ENCODE measurements at regions not wholly inside any gene's neighbourhood (a gene's known extent, or its start where the extent isn't known, plus 50 kb on each side); places are given as distances from the start of the nearest gene placed in this dataset.

- Mint-ChIP-seq H3K4me3 (no peak overlapping the region), H3K9me3 (peaks cover 0 to 15% (median 13%) of the 10 kb centered on the region in 3 donors), H3K4me1 (no peaks in the 10 kb centered on the region), H3K27ac (no peak overlapping the region), H3K27me3 (no peaks in the 10 kb centered on the region), H3K36me3 (no peaks in the 10 kb centered on the region)
- POLR2A ChIA-PET, result no interaction called here
- CTCF ChIA-PET, result no interaction called here
- H3K27me3 ChIP-seq (replicated peaks in 1 of 2; ENCODE audit: control insufficient read depth in 2 of 2, extremely low read depth in 1 of 2, insufficient read depth in 2 of 2, low read length in 1 of 2), result no peaks in the 10 kb centered on the region
- DNase-seq, result no peak
- H3K27ac ChIP-seq (ENCODE audit: low read length), result no peak overlapping the region
- ATAC-seq (replicated peaks in 1 of 4), result no peak
- H3K9me3 ChIP-seq, result no peaks in the 10 kb centered on the region
- WGBS (ENCODE audit: insufficient coverage), result no CpG with 5 or more reads among the region's 2 CpGs
- H3K4me1 ChIP-seq (ENCODE audit: control insufficient read depth in 1 of 2, extremely low read depth in 1 of 2, insufficient read depth in 2 of 2, low read length in 2 of 2), result no peaks in the 10 kb centered on the region
- no peaks in the 10 kb centered on the region for H3K36me3 ChIP-seq (ENCODE audit: control insufficient read depth in 2 of 2, extremely low read depth in 1 of 2, insufficient read depth in 1 of 2, low read length in 1 of 2)
- no peak overlapping the region for H3K4me3 ChIP-seq (ENCODE audit: control insufficient read depth in 1 of 2, extremely low read depth in 1 of 2, low read length in 1 of 2)
These were observed 580.5 kb upstream of the MARCKS start for GRCh38 chr6:113276601-113277000.

- CTCF ChIA-PET, result no interaction called here
- no CpG with 5 or more reads among the region's 1 CpG for WGBS (ENCODE audit: insufficient coverage)
- no peak overlapping the region for H3K27ac Mint-ChIP-seq
These were observed 580.0 kb upstream of the MARCKS start for GRCh38 chr6:113277111-113277510.

GRCh38 chr6:113281014-113281413 lies 576.1 kb upstream of the MARCKS start:
- Histone ChIP-seq H3K4me1 (ENCODE audit: control insufficient read depth in 1 of 2, extremely low read depth in 1 of 2, insufficient read depth in 2 of 2, low read length in 2 of 2) (no peaks in the 10 kb centered on the region), H3K27ac (ENCODE audit: low read length) (no peak overlapping the region), H3K36me3 (ENCODE audit: control insufficient read depth in 2 of 2, extremely low read depth in 1 of 2, insufficient read depth in 1 of 2, low read length in 1 of 2) (no peaks in the 10 kb centered on the region), H3K27me3 (replicated peaks in 1 of 2; ENCODE audit: control insufficient read depth in 2 of 2, extremely low read depth in 1 of 2, insufficient read depth in 2 of 2, low read length in 1 of 2) (no peaks in the 10 kb centered on the region), H3K4me3 (ENCODE audit: control insufficient read depth in 1 of 2, extremely low read depth in 1 of 2, low read length in 1 of 2) (no peak overlapping the region), H3K9me3 (no peaks in the 10 kb centered on the region)
- ChIA-PET POLR2A (no interaction called here), CTCF (no interaction called here)
- Mint-ChIP-seq H3K4me3 (no peak overlapping the region), H3K27me3 (no peaks in the 10 kb centered on the region), H3K27ac (no peak overlapping the region), H3K9me3 (peaks cover 0 to 11% (median 11%) of the 10 kb centered on the region in 3 donors), H3K36me3 (no peaks in the 10 kb centered on the region), H3K4me1 (no peaks in the 10 kb centered on the region)
- ATAC-seq (replicated peaks in 1 of 4) (no peak), DNase-seq (no peak)

More at GRCh38 chr6:113277111-113277510, 580.0 kb upstream of the MARCKS start:
- no peak overlapping the region for H3K27ac ChIP-seq (ENCODE audit: low read length)
- DNase-seq (no peak), ATAC-seq (replicated peaks in 1 of 4) (no peak)
- no peaks in the 10 kb centered on the region for H3K4me1 Mint-ChIP-seq
- no peaks in the 10 kb centered on the region for H3K27me3 ChIP-seq (replicated peaks in 1 of 2; ENCODE audit: control insufficient read depth in 2 of 2, extremely low read depth in 1 of 2, insufficient read depth in 2 of 2, low read length in 1 of 2)
- no peaks in the 10 kb centered on the region for H3K27me3 Mint-ChIP-seq
- no peaks in the 10 kb centered on the region for H3K36me3 ChIP-seq (ENCODE audit: control insufficient read depth in 2 of 2, extremely low read depth in 1 of 2, insufficient read depth in 1 of 2, low read length in 1 of 2)
- POLR2A ChIA-PET, result no interaction called here
- H3K4me3 Mint-ChIP-seq, result no peak overlapping the region
- no peaks in the 10 kb centered on the region for H3K36me3 Mint-ChIP-seq
- H3K9me3 Mint-ChIP-seq, result peaks cover 0 to 15% (median 13%) of the 10 kb centered on the region in 3 donors
- H3K4me1 ChIP-seq (ENCODE audit: control insufficient read depth in 1 of 2, extremely low read depth in 1 of 2, insufficient read depth in 2 of 2, low read length in 2 of 2), result no peaks in the 10 kb centered on the region
- no peak overlapping the region for H3K4me3 ChIP-seq (ENCODE audit: control insufficient read depth in 1 of 2, extremely low read depth in 1 of 2, low read length in 1 of 2)
- no peaks in the 10 kb centered on the region for H3K9me3 ChIP-seq

GRCh38 chr6:113281431-113281830 lies 575.7 kb upstream of the MARCKS start:
- H3K9me3 ChIP-seq, result no peaks in the 10 kb centered on the region
- DNase-seq (no peak), ATAC-seq (replicated peaks in 1 of 4) (no peak)
- H3K27ac ChIP-seq (ENCODE audit: low read length), result no peak overlapping the region
- no peaks in the 10 kb centered on the region for H3K27me3 ChIP-seq (replicated peaks in 1 of 2; ENCODE audit: control insufficient read depth in 2 of 2, extremely low read depth in 1 of 2, insufficient read depth in 2 of 2, low read length in 1 of 2)
- Mint-ChIP-seq H3K9me3 (peaks cover 0 to 11% (median 11%) of the 10 kb centered on the region in 3 donors), H3K27ac (no peak overlapping the region), H3K27me3 (no peaks in the 10 kb centered on the region), H3K4me1 (no peaks in the 10 kb centered on the region), H3K4me3 (no peak overlapping the region), H3K36me3 (no peaks in the 10 kb centered on the region)
- no peaks in the 10 kb centered on the region for H3K4me1 ChIP-seq (ENCODE audit: control insufficient read depth in 1 of 2, extremely low read depth in 1 of 2, insufficient read depth in 2 of 2, low read length in 2 of 2)
- no peak overlapping the region for H3K4me3 ChIP-seq (ENCODE audit: control insufficient read depth in 1 of 2, extremely low read depth in 1 of 2, low read length in 1 of 2)
- ChIA-PET POLR2A (no interaction called here), CTCF (no interaction called here)
- 100% methylated on average over 1 of the region's 1 CpG for WGBS (ENCODE audit: insufficient coverage)
- no peaks in the 10 kb centered on the region for H3K36me3 ChIP-seq (ENCODE audit: control insufficient read depth in 2 of 2, extremely low read depth in 1 of 2, insufficient read depth in 1 of 2, low read length in 1 of 2)

- Histone ChIP-seq H3K27ac (ENCODE audit: low read length) (no peak overlapping the region), H3K9me3 (no peaks in the 10 kb centered on the region), H3K27me3 (replicated peaks in 1 of 2; ENCODE audit: control insufficient read depth in 2 of 2, extremely low read depth in 1 of 2, insufficient read depth in 2 of 2, low read length in 1 of 2) (no peaks in the 10 kb centered on the region), H3K4me1 (ENCODE audit: control insufficient read depth in 1 of 2, extremely low read depth in 1 of 2, insufficient read depth in 2 of 2, low read length in 2 of 2) (no peaks in the 10 kb centered on the region), H3K36me3 (ENCODE audit: control insufficient read depth in 2 of 2, extremely low read depth in 1 of 2, insufficient read depth in 1 of 2, low read length in 1 of 2) (no peaks in the 10 kb centered on the region), H3K4me3 (ENCODE audit: control insufficient read depth in 1 of 2, extremely low read depth in 1 of 2, low read length in 1 of 2) (no peak overlapping the region)
- Mint-ChIP-seq H3K4me1 (no peaks in the 10 kb centered on the region), H3K4me3 (no peak overlapping the region), H3K27ac (no peak overlapping the region), H3K9me3 (peaks cover 0 to 16% (median 5%) of the 10 kb centered on the region in 3 donors), H3K27me3 (no peaks in the 10 kb centered on the region), H3K36me3 (no peaks in the 10 kb centered on the region)
- no CpG with 5 or more reads among the region's 2 CpGs for WGBS (ENCODE audit: insufficient coverage)
- CTCF ChIA-PET, result no interaction called here
- DNase-seq (no peak), ATAC-seq (replicated peaks in 1 of 4) (no peak)
- POLR2A ChIA-PET, result no interaction called here
These were observed 569.7 kb upstream of the MARCKS start for GRCh38 chr6:113287396-113287795.

GRCh38 chr6:113288409-113288808 lies 568.7 kb upstream of the MARCKS start:
- H3K27ac ChIP-seq (ENCODE audit: low read length), result no peak overlapping the region
- no peak overlapping the region for H3K4me3 ChIP-seq (ENCODE audit: control insufficient read depth in 1 of 2, extremely low read depth in 1 of 2, low read length in 1 of 2)
- CTCF ChIA-PET, result no interaction called here
- WGBS (ENCODE audit: insufficient coverage), result no CpG with 5 or more reads among the region's 1 CpG
- H3K36me3 Mint-ChIP-seq, result no peaks in the 10 kb centered on the region
- H3K27me3 ChIP-seq (replicated peaks in 1 of 2; ENCODE audit: control insufficient read depth in 2 of 2, extremely low read depth in 1 of 2, insufficient read depth in 2 of 2, low read length in 1 of 2), result no peaks in the 10 kb centered on the region
- no peak overlapping the region for H3K4me3 Mint-ChIP-seq
- no peaks in the 10 kb centered on the region for H3K4me1 Mint-ChIP-seq
- H3K36me3 ChIP-seq (ENCODE audit: control insufficient read depth in 2 of 2, extremely low read depth in 1 of 2, insufficient read depth in 1 of 2, low read length in 1 of 2), result no peaks in the 10 kb centered on the region
- POLR2A ChIA-PET, result no interaction called here
- H3K9me3 Mint-ChIP-seq, result peaks cover 0 to 16% (median 5%) of the 10 kb centered on the region in 3 donors
- DNase-seq (no peak), ATAC-seq (replicated peaks in 1 of 4) (no peak)
- no peak overlapping the region for H3K27ac Mint-ChIP-seq
- no peaks in the 10 kb centered on the region for H3K4me1 ChIP-seq (ENCODE audit: control insufficient read depth in 1 of 2, extremely low read depth in 1 of 2, insufficient read depth in 2 of 2, low read length in 2 of 2)
- no peaks in the 10 kb centered on the region for H3K9me3 ChIP-seq
- no peaks in the 10 kb centered on the region for H3K27me3 Mint-ChIP-seq

- 60% methylated on average over 1 of the region's 6 CpGs for WGBS (ENCODE audit: insufficient coverage)
- ChIA-PET CTCF (no interaction called here), POLR2A (no interaction called here)
- H3K9me3 ChIP-seq, result no peaks in the 10 kb centered on the region
- Mint-ChIP-seq H3K27me3 (no peaks in the 10 kb centered on the region), H3K27ac (no peak overlapping the region), H3K4me3 (no peak overlapping the region), H3K36me3 (no peaks in the 10 kb centered on the region), H3K4me1 (no peaks in the 10 kb centered on the region), H3K9me3 (peaks cover 0 to 16% (median 5%) of the 10 kb centered on the region in 3 donors)
- DNase-seq (no peak), ATAC-seq (replicated peaks in 1 of 4) (no peak)
- H3K36me3 ChIP-seq (ENCODE audit: control insufficient read depth in 2 of 2, extremely low read depth in 1 of 2, insufficient read depth in 1 of 2, low read length in 1 of 2), result no peaks in the 10 kb centered on the region
- H3K4me3 ChIP-seq (ENCODE audit: control insufficient read depth in 1 of 2, extremely low read depth in 1 of 2, low read length in 1 of 2), result no peak overlapping the region
- no peaks in the 10 kb centered on the region for H3K27me3 ChIP-seq (replicated peaks in 1 of 2; ENCODE audit: control insufficient read depth in 2 of 2, extremely low read depth in 1 of 2, insufficient read depth in 2 of 2, low read length in 1 of 2)
- H3K27ac ChIP-seq (ENCODE audit: low read length), result no peak overlapping the region
- H3K4me1 ChIP-seq (ENCODE audit: control insufficient read depth in 1 of 2, extremely low read depth in 1 of 2, insufficient read depth in 2 of 2, low read length in 2 of 2), result no peaks in the 10 kb centered on the region
These were observed 568.0 kb upstream of the MARCKS start for GRCh38 chr6:113289166-113289565.
